SU-DHL-6 (cell line): ENCODE measurements at regions not wholly inside any gene's neighbourhood (a gene's known extent, or its start where the extent isn't known, plus 50 kb on each side); places are given as distances from the start of the nearest gene placed in this dataset.

Source experiments
- H2AFZ ChIP-seq: fragments of 200-600 bp; sonication (generic); 2 replicates; pipeline ENCODE4 v1.6.1; 2014; ENCODE audit warnings: low read depth, mild to moderate bottlenecking, moderate library complexity, mixed read lengths, antibody characterized with exemption, low read length; ENCODE audit not compliant: severe bottlenecking
- H3F3A ChIP-seq: fragments of 200-600 bp; shearing (Covaris generic); 2 replicates; pipeline ENCODE4 v1.6.0; 2016; ENCODE audit warnings: antibody characterized with exemption, mild to moderate bottlenecking; ENCODE audit not compliant: insufficient read depth
- H3K27ac ChIP-seq: fragments of 200-600 bp; sonication (generic); 2 replicates; pipeline ENCODE4 v1.5.1; 2016; ENCODE audit warnings: low read depth, mild to moderate bottlenecking, low read length, moderate library complexity, mixed read lengths
- H3K27me3 ChIP-seq: fragments of 200-600 bp; sonication (generic), shearing (Covaris generic); 2 replicates; pipeline ENCODE4 v1.6.0; 2014; ENCODE audit warnings: mild to moderate bottlenecking, low read length
- H3K36me3 ChIP-seq: fragments of 200-600 bp; sonication (generic); 2 replicates; pipeline ENCODE4 v1.6.1; 2014; ENCODE audit warnings: mild to moderate bottlenecking, low read length, mixed read lengths
- H3K4me2 ChIP-seq: fragments of 300-600, 200-600 bp; shearing (Covaris generic), sonication (generic); 2 replicates; pipeline ENCODE4 v1.6.0; 2014; ENCODE audit warnings: low read length, low read depth, mild to moderate bottlenecking; ENCODE audit not compliant: poor library complexity, severe bottlenecking
- H3K4me3 ChIP-seq: fragments of 200-600 bp; sonication (generic); 2 replicates; pipeline ENCODE4 v1.5.1; 2014; ENCODE audit warnings: antibody characterized with exemption, low read length, mild to moderate bottlenecking, mixed read lengths; ENCODE audit not compliant: insufficient read depth, poor library complexity, severe bottlenecking
- H3K79me2 ChIP-seq: fragments of 200-600 bp; sonication (generic); 2 replicates; pipeline ENCODE4 v1.6.1; 2014; ENCODE audit warnings: mild to moderate bottlenecking, low read length, moderate library complexity; ENCODE audit not compliant: insufficient read depth
- H3K9ac ChIP-seq: fragments of 200-600 bp; sonication (generic); 2 replicates; pipeline ENCODE4 v1.7.0; 2014; ENCODE audit warnings: mild to moderate bottlenecking, low read length
- H3K9me2 ChIP-seq: fragments of 200-600 bp; sonication (generic); replicated peaks from 2 replicates; pipeline ENCODE4 v1.6.1; 2014; ENCODE audit warnings: low read length; ENCODE audit not compliant: insufficient read depth
- H3K9me3 ChIP-seq: fragments of 200-600 bp; sonication (generic); 2 replicates; pipeline ENCODE4 v1.6.1; 2014; ENCODE audit warnings: low read length, mixed read lengths; ENCODE audit not compliant: insufficient read depth
- H4K20me1 ChIP-seq: fragments of 200-600 bp; sonication (generic); 2 replicates; pipeline ENCODE4 v1.6.1; 2014; ENCODE audit warnings: low read depth, mild to moderate bottlenecking, antibody characterized with exemption, low read length, moderate library complexity, mixed read lengths
- EZH2phosphoT487 ChIP-seq: fragments of 200-600 bp; sonication (generic), shearing (Covaris generic); conservative IDR thresholded peaks from 2 replicates; pipeline ENCODE4 v1.6.1; 2018; ENCODE audit warnings: mild to moderate bottlenecking, antibody characterized with exemption, low read length, moderate library complexity, mixed read lengths
- TF ChIP-seq, protein P1 (sequence below): fragments of 200-600 bp; sonication (generic); IDR thresholded peaks from one replicate; pipeline ENCODE4 v1.5.1; 2017; ENCODE audit warnings: antibody characterized with exemption, mild to moderate bottlenecking, low read length, moderate library complexity; ENCODE audit not compliant: insufficient read depth, poor library complexity, severe bottlenecking

DNA sequence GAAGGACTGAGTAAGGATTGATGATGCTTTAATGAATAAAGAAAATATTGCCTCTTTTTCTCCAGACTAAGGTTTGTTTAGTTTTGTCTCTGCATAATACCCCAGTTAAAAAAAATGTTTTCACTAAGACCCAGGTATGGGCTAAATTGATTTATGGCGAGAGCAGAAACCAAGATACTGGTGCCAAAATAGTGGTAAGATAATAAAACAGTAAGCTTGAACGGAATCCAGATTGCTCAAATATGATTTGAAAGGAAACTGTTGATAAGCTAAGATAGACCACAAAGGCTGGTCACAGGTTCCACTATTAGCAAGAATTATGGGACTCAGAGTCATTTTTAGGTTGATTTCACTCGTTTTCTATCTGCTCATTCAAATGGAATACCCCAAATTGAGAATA is 831.2 kb downstream of the EPHA7 start:
- H3K79me2 ChIP-seq, result no peaks in the 10 kb centered on the region
- H3K27me3 ChIP-seq, result no peaks in the 10 kb centered on the region
- no peaks in the 10 kb centered on the region for H3K36me3 ChIP-seq
- H3K9me2 ChIP-seq, result no peaks in the 10 kb centered on the region
- H3K27ac ChIP-seq, result no peak overlapping the region
- H2AFZ ChIP-seq, result no peak overlapping the region
- no peak for TF ChIP-seq EZH2phosphoT487
- TF ChIP-seq, protein P1, sequence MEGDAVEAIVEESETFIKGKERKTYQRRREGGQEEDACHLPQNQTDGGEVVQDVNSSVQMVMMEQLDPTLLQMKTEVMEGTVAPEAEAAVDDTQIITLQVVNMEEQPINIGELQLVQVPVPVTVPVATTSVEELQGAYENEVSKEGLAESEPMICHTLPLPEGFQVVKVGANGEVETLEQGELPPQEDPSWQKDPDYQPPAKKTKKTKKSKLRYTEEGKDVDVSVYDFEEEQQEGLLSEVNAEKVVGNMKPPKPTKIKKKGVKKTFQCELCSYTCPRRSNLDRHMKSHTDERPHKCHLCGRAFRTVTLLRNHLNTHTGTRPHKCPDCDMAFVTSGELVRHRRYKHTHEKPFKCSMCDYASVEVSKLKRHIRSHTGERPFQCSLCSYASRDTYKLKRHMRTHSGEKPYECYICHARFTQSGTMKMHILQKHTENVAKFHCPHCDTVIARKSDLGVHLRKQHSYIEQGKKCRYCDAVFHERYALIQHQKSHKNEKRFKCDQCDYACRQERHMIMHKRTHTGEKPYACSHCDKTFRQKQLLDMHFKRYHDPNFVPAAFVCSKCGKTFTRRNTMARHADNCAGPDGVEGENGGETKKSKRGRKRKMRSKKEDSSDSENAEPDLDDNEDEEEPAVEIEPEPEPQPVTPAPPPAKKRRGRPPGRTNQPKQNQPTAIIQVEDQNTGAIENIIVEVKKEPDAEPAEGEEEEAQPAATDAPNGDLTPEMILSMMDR, result no peak
- no peak overlapping the region for H3K4me2 ChIP-seq
- no peaks in the 10 kb centered on the region for H3F3A ChIP-seq
- no peaks in the 10 kb centered on the region for H4K20me1 ChIP-seq
- H3K9ac ChIP-seq, result no peak overlapping the region
- H3K4me3 ChIP-seq, result no peak overlapping the region
- H3K9me3 ChIP-seq, result no peaks in the 10 kb centered on the region

- H3K4me3 ChIP-seq, result no peak overlapping the region
- no peak overlapping the region for H3K9ac ChIP-seq
- no peaks in the 10 kb centered on the region for H4K20me1 ChIP-seq
- H3K27me3 ChIP-seq, result no peaks in the 10 kb centered on the region
- no peaks in the 10 kb centered on the region for H3K9me2 ChIP-seq
- no peaks in the 10 kb centered on the region for H3K9me3 ChIP-seq
- H2AFZ ChIP-seq, result no peak overlapping the region
- no peak overlapping the region for H3K27ac ChIP-seq
- no peaks in the 10 kb centered on the region for H3K79me2 ChIP-seq
- H3F3A ChIP-seq, result no peaks in the 10 kb centered on the region
- no peaks in the 10 kb centered on the region for H3K36me3 ChIP-seq
- no peak overlapping the region for H3K4me2 ChIP-seq
- TF ChIP-seq, protein P1, result no peak
- TF ChIP-seq EZH2phosphoT487, result no peak
These were observed 831.8 kb downstream of the EPHA7 start for GRCh38 chr6:92587525-92587924.

GRCh38 chr6:92586236-92586977 is 833.0 kb downstream of the EPHA7 start:
- no peak overlapping the region for H3K4me2 ChIP-seq
- no peaks in the 10 kb centered on the region for H3K9me2 ChIP-seq
- H3K27ac ChIP-seq, result no peak overlapping the region
- TF ChIP-seq EZH2phosphoT487, result no peak
- TF ChIP-seq, protein P1, result no peak
- no peaks in the 10 kb centered on the region for H3K36me3 ChIP-seq
- no peak overlapping the region for H3K9ac ChIP-seq
- no peak overlapping the region for H3K4me3 ChIP-seq
- no peaks in the 10 kb centered on the region for H3K9me3 ChIP-seq
- no peaks in the 10 kb centered on the region for H3F3A ChIP-seq
- H4K20me1 ChIP-seq, result no peaks in the 10 kb centered on the region
- H2AFZ ChIP-seq, result no peak overlapping the region
- H3K79me2 ChIP-seq, result no peaks in the 10 kb centered on the region
- no peaks in the 10 kb centered on the region for H3K27me3 ChIP-seq
